GM23338 (cell line): ENCODE measurements at regions not wholly inside any gene's neighbourhood (a gene's known extent, or its start where the extent isn't known, plus 50 kb on each side); places are given as distances from the start of the nearest gene placed in this dataset.

Source experiments
- CTCF ChIP-seq, 2 experiments: fragments of 200-600 bp in 1 of 2; sonication (generic) in 1 of 2; conservative IDR thresholded peaks; 2 replicates each; pipeline versions ENCODE4 v1.5.1 to v1.6.1; 2016 to 2017; ENCODE audit warnings: antibody characterized with exemption in 2 of 2, low read depth in 2 of 2, mild to moderate bottlenecking in 2 of 2, moderate library complexity in 1 of 2
- EZH2 ChIP-seq: fragments of 200-600 bp; sonication (generic); IDR thresholded peaks from one replicate; pipeline ENCODE4 v1.8.0; 2017; ENCODE audit warnings: antibody characterized with exemption, mild to moderate bottlenecking, low read depth; ENCODE audit not compliant: unreplicated experiment
- EZH2phosphoT487 ChIP-seq: fragments of 200-600 bp; sonication (generic); IDR thresholded peaks from one replicate; pipeline ENCODE4 v1.8.1; 2018; ENCODE audit warnings: antibody characterized with exemption; ENCODE audit not compliant: unreplicated experiment
- POLR2AphosphoS5 ChIP-seq: IDR thresholded peaks from 2 replicates; pipeline ENCODE4 v1.6.1; 2016; ENCODE audit warnings: antibody characterized with exemption, low read depth

GRCh38 chr1:232562855-232563510 lies 67.0 kb downstream of the SIPA1L2 start:
- TF ChIP-seq POLR2AphosphoS5 = no peak
- TF ChIP-seq CTCF (conservative IDR thresholded peaks at IDR 0.05; ENCODE audit: low read depth in 2 of 2) = no peak
- TF ChIP-seq EZH2phosphoT487 = no peak
- TF ChIP-seq EZH2 = no peak
